WTC11 (cell line): ENCODE measurements at regions not wholly inside any gene's neighbourhood (a gene's known extent, or its start where the extent isn't known, plus 50 kb on each side); places are given as distances from the start of the nearest gene placed in this dataset.

Source experiments
- ATAC-seq: fragments of 200-7000 bp; cut with Tn5 transposase; 2 replicates; pipeline ENCODE4 v1.10.0; 2021; ENCODE audit warnings: mild to moderate bottlenecking, moderate library complexity
- CTCF ChIA-PET: fragments of 300-600 bp; sonication (Branson Sonifier 250); formaldehyde crosslinking; loops from one replicate; lab custom pipeline; 2021; ENCODE audit warnings: antibody characterized with exemption; lab: Charles Lee
- POLR2A ChIA-PET: fragments of 350-600 bp; sonication (Branson Sonifier 250); formaldehyde crosslinking; loops from one replicate; lab custom pipeline; 2021; ENCODE audit warnings: antibody characterized with exemption; lab: Charles Lee
- DNase-seq: peaks from one replicate; pipeline ENCODE4 v3.0.0; 2021; ENCODE audit warnings: low spot score
- H3K27ac Mint-ChIP-seq: 2 replicates; pipeline ENCODE4 v1.8.0; 2021; ENCODE audit warnings: mixed read lengths
- H3K27me3 Mint-ChIP-seq: 2 replicates; pipeline ENCODE4 v1.8.0; 2021; ENCODE audit warnings: low read depth, mild to moderate bottlenecking, moderate library complexity, mixed read lengths
- H3K36me3 Mint-ChIP-seq: 2 replicates; pipeline ENCODE4 v1.8.0; 2021; ENCODE audit warnings: mixed read lengths
- H3K4me1 Mint-ChIP-seq: 2 replicates; pipeline ENCODE4 v1.8.0; 2022; ENCODE audit warnings: mixed read lengths
- H3K4me3 Mint-ChIP-seq: 2 replicates; pipeline ENCODE4 v1.8.0; 2021; ENCODE audit warnings: mild to moderate bottlenecking, moderate library complexity, mixed read lengths
- H3K9me3 Mint-ChIP-seq: 2 replicates; pipeline ENCODE4 v1.8.0; 2021; ENCODE audit warnings: mixed read lengths
- CBFB ChIP-seq: sonication (generic); formaldehyde crosslinking; IDR thresholded peaks from 2 replicates; pipeline ENCODE4 v1.8.1; 2022; ENCODE audit warnings: mild to moderate bottlenecking, low read depth, missing genetic modification reagents
- ELF4 ChIP-seq: sonication (generic); formaldehyde crosslinking; IDR thresholded peaks from 2 replicates; pipeline ENCODE4 v1.8.1; 2022; ENCODE audit warnings: low read depth, mild to moderate bottlenecking, moderate library complexity, missing genetic modification reagents
- ERG ChIP-seq: fragments of 250-450 bp; sonication (Bioruptor Pico); IDR thresholded peaks from 2 replicates; pipeline ENCODE4 v1.8.0; 2021; ENCODE audit warnings: mild to moderate bottlenecking
- FOXJ3 ChIP-seq: sonication (generic); formaldehyde crosslinking; IDR thresholded peaks from 2 replicates; pipeline ENCODE4 v1.9.0; 2021; ENCODE audit warnings: missing genetic modification reagents, mild to moderate bottlenecking, borderline replicate concordance
- HMGA2 ChIP-seq: fragments of 250-450 bp; sonication (Bioruptor Pico); IDR thresholded peaks from 2 replicates; pipeline ENCODE4 v1.4.0; 2021; ENCODE audit warnings: mild to moderate bottlenecking, moderate library complexity
- MYBL2 ChIP-seq: sonication (generic); formaldehyde crosslinking; IDR thresholded peaks from 2 replicates; pipeline ENCODE4 v1.8.1; 2023; ENCODE audit warnings: mild to moderate bottlenecking, moderate library complexity, missing genetic modification reagents
- RORB ChIP-seq: fragments of 250-450 bp; sonication (Bioruptor Pico); IDR thresholded peaks from 2 replicates; pipeline ENCODE4 v1.9.0; 2021; ENCODE audit warnings: mild to moderate bottlenecking
- SOX15 ChIP-seq: fragments of 250-450 bp; sonication (Bioruptor Pico); IDR thresholded peaks from 2 replicates; pipeline ENCODE4 v1.9.0; 2021; ENCODE audit warnings: mild to moderate bottlenecking
- SP1 ChIP-seq: sonication (generic); formaldehyde crosslinking; conservative IDR thresholded peaks from 2 replicates; pipeline ENCODE4 v1.8.1; 2022; ENCODE audit warnings: missing genetic modification reagents
- TCF7 ChIP-seq: sonication (generic); formaldehyde crosslinking; IDR thresholded peaks from 2 replicates; pipeline ENCODE4 v1.8.0; 2022; ENCODE audit warnings: mild to moderate bottlenecking, low read depth, missing genetic modification reagents, moderate library complexity
- TEAD4 ChIP-seq: sonication (generic); formaldehyde crosslinking; IDR thresholded peaks from 2 replicates; pipeline ENCODE4 v1.8.0; 2022; ENCODE audit warnings: mild to moderate bottlenecking, missing genetic modification reagents
- ZNF317 ChIP-seq: sonication (generic); formaldehyde crosslinking; IDR thresholded peaks from 2 replicates; pipeline ENCODE4 v1.8.1; 2023; ENCODE audit warnings: low read depth, mild to moderate bottlenecking, moderate library complexity, missing genetic modification reagents, borderline replicate concordance
- TF ChIP-seq, protein P1 (sequence below): sonication (generic); formaldehyde crosslinking; IDR thresholded peaks from 2 replicates; pipeline ENCODE4 v1.8.1; 2023; ENCODE audit warnings: mild to moderate bottlenecking, moderate library complexity, missing genetic modification reagents
- TF ChIP-seq, protein P2 (sequence below): sonication (generic); formaldehyde crosslinking; IDR thresholded peaks from 2 replicates; pipeline ENCODE4 v1.8.0; 2022; ENCODE audit warnings: mild to moderate bottlenecking, missing genetic modification reagents
- TF ChIP-seq, protein P3 (sequence below): sonication (generic); formaldehyde crosslinking; IDR thresholded peaks from 2 replicates; pipeline ENCODE4 v1.8.1; 2022; ENCODE audit warnings: low read depth, missing genetic modification reagents, borderline replicate concordance
- TF ChIP-seq, protein P4 (sequence below): sonication (generic); formaldehyde crosslinking; conservative IDR thresholded peaks from 2 replicates; pipeline ENCODE4 v1.8.1; 2023; ENCODE audit warnings: mild to moderate bottlenecking, low read depth, missing genetic modification reagents, moderate library complexity
- TF ChIP-seq, protein P5 (sequence below): fragments of 250-450 bp; sonication (Bioruptor Pico); IDR thresholded peaks from 2 replicates; pipeline ENCODE4 v1.9.0; 2021; ENCODE audit warnings: mild to moderate bottlenecking
- TF ChIP-seq, protein P6 (sequence below): sonication (generic); formaldehyde crosslinking; IDR thresholded peaks from 2 replicates; pipeline ENCODE4 v1.8.0; 2022; ENCODE audit warnings: mild to moderate bottlenecking, missing genetic modification reagents
- TF ChIP-seq, protein P7 (sequence below): sonication (generic); formaldehyde crosslinking; conservative IDR thresholded peaks from 2 replicates; pipeline ENCODE4 v1.8.1; 2022; ENCODE audit warnings: mild to moderate bottlenecking, missing genetic modification reagents

- POLR2A ChIA-PET = no interaction called here
- Mint-ChIP-seq H3K27ac (no peak overlapping the region), H3K36me3 (no peaks in the 10 kb centered on the region), H3K4me3 (no peak overlapping the region), H3K4me1 (peaks cover 15% of the 10 kb centered on the region), H3K9me3 (no peaks in the 10 kb centered on the region), H3K27me3 (no peaks in the 10 kb centered on the region)
- no peak for TF ChIP-seq TEAD4 (CRISPR knock-in tag)
- no peak for TF ChIP-seq CBFB (CRISPR knock-in tag)
- no peak for TF ChIP-seq TCF7 (CRISPR knock-in tag)
- TF ChIP-seq, protein P1, sequence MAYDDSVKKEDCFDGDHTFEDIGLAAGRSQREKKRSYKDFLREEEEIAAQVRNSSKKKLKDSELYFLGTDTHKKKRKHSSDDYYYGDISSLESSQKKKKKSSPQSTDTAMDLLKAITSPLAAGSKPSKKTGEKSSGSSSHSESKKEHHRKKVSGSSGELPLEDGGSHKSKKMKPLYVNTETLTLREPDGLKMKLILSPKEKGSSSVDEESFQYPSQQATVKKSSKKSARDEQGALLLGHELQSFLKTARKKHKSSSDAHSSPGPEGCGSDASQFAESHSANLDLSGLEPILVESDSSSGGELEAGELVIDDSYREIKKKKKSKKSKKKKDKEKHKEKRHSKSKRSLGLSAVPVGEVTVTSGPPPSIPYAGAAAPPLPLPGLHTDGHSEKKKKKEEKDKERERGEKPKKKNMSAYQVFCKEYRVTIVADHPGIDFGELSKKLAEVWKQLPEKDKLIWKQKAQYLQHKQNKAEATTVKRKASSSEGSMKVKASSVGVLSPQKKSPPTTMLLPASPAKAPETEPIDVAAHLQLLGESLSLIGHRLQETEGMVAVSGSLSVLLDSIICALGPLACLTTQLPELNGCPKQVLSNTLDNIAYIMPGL = no peak
- TF ChIP-seq ERG (CRISPR knock-in tag) = no peak
- no peak for TF ChIP-seq HMGA2 (CRISPR knock-in tag)
- TF ChIP-seq, protein P2, sequence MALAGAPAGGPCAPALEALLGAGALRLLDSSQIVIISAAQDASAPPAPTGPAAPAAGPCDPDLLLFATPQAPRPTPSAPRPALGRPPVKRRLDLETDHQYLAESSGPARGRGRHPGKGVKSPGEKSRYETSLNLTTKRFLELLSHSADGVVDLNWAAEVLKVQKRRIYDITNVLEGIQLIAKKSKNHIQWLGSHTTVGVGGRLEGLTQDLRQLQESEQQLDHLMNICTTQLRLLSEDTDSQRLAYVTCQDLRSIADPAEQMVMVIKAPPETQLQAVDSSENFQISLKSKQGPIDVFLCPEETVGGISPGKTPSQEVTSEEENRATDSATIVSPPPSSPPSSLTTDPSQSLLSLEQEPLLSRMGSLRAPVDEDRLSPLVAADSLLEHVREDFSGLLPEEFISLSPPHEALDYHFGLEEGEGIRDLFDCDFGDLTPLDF (CRISPR knock-in tag) = no peak
- TF ChIP-seq, protein P3, sequence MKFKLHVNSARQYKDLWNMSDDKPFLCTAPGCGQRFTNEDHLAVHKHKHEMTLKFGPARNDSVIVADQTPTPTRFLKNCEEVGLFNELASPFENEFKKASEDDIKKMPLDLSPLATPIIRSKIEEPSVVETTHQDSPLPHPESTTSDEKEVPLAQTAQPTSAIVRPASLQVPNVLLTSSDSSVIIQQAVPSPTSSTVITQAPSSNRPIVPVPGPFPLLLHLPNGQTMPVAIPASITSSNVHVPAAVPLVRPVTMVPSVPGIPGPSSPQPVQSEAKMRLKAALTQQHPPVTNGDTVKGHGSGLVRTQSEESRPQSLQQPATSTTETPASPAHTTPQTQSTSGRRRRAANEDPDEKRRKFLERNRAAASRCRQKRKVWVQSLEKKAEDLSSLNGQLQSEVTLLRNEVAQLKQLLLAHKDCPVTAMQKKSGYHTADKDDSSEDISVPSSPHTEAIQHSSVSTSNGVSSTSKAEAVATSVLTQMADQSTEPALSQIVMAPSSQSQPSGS (CRISPR knock-in tag) = no peak
- TF ChIP-seq, protein P4, sequence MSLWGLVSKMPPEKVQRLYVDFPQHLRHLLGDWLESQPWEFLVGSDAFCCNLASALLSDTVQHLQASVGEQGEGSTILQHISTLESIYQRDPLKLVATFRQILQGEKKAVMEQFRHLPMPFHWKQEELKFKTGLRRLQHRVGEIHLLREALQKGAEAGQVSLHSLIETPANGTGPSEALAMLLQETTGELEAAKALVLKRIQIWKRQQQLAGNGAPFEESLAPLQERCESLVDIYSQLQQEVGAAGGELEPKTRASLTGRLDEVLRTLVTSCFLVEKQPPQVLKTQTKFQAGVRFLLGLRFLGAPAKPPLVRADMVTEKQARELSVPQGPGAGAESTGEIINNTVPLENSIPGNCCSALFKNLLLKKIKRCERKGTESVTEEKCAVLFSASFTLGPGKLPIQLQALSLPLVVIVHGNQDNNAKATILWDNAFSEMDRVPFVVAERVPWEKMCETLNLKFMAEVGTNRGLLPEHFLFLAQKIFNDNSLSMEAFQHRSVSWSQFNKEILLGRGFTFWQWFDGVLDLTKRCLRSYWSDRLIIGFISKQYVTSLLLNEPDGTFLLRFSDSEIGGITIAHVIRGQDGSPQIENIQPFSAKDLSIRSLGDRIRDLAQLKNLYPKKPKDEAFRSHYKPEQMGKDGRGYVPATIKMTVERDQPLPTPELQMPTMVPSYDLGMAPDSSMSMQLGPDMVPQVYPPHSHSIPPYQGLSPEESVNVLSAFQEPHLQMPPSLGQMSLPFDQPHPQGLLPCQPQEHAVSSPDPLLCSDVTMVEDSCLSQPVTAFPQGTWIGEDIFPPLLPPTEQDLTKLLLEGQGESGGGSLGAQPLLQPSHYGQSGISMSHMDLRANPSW (CRISPR knock-in tag) = no peak
- TF ChIP-seq MYBL2 (CRISPR knock-in tag) = no peak
- TF ChIP-seq, protein P5, sequence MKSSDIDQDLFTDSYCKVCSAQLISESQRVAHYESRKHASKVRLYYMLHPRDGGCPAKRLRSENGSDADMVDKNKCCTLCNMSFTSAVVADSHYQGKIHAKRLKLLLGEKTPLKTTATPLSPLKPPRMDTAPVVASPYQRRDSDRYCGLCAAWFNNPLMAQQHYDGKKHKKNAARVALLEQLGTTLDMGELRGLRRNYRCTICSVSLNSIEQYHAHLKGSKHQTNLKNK (CRISPR knock-in tag) = no peak
- TF ChIP-seq SP1 (CRISPR knock-in tag) = no peak
- no peak for TF ChIP-seq ELF4 (CRISPR knock-in tag)
- TF ChIP-seq RORB (CRISPR knock-in tag) = no peak
- TF ChIP-seq FOXJ3 (CRISPR knock-in tag) = no peak
- no peak for TF ChIP-seq ZNF317 (CRISPR knock-in tag)
- TF ChIP-seq, protein P6, sequence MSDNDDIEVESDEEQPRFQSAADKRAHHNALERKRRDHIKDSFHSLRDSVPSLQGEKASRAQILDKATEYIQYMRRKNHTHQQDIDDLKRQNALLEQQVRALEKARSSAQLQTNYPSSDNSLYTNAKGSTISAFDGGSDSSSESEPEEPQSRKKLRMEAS (CRISPR knock-in tag) = no peak
- no peak for TF ChIP-seq SOX15 (CRISPR knock-in tag)
- TF ChIP-seq, protein P7, sequence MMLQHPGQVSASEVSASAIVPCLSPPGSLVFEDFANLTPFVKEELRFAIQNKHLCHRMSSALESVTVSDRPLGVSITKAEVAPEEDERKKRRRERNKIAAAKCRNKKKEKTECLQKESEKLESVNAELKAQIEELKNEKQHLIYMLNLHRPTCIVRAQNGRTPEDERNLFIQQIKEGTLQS (CRISPR knock-in tag) = no peak
- CTCF ChIA-PET = no interaction called here
- DNase-seq (no peak), ATAC-seq (no peak)
Observed at GRCh38 chr12:74725154-74725553, 187.5 kb downstream of the ATXN7L3B start.
